PC-9 (cell line): ENCODE measurements at regions not wholly inside any gene's neighbourhood (a gene's known extent, or its start where the extent isn't known, plus 50 kb on each side); places are given as distances from the start of the nearest gene placed in this dataset.

Source experiments
- BruUV-seq: library from RNA; stranded (reverse); fragments of 400-500 nt; replicated peaks from 2 replicates; lab custom pipeline; 2021; lab: Mats Ljungman, UMichigan
- CTCF ChIA-PET: fragments of 300-600 bp; sonication (Branson Sonifier 250); formaldehyde crosslinking; loops from one replicate; lab custom pipeline; 2022; ENCODE audit warnings: antibody characterized with exemption; lab: Charles Lee
- POLR2A ChIA-PET: fragments of 300-600 bp; sonication (Branson Sonifier 250); formaldehyde crosslinking; loops from one replicate; lab custom pipeline; 2022; ENCODE audit warnings: antibody characterized with exemption; ENCODE audit not compliant: unreplicated experiment; lab: Charles Lee
- DNase-seq, 2 experiments: peaks; one replicate each; pipeline versions ENCODE4 v3.0.0 to v3.0.0-alpha.2; 2015 to 2022; ENCODE audit warnings: mixed read lengths in 1 of 2
- H2AFZ ChIP-seq: fragments of 200-600 bp; sonication (generic); 2 replicates; pipeline ENCODE4 v1.8.1; 2017; ENCODE audit warnings: antibody characterized with exemption
- H3F3A ChIP-seq: fragments of 200-600 bp; sonication (generic); 2 replicates; pipeline ENCODE4 v1.8.1; 2017; ENCODE audit warnings: antibody characterized with exemption, mild to moderate bottlenecking, low read depth; ENCODE audit not compliant: insufficient read depth
- H3K27ac ChIP-seq: fragments of 200-600 bp; sonication (generic); 2 replicates; pipeline ENCODE4 v1.6.1; 2016; ENCODE audit warnings: mixed run types
- H3K27me3 ChIP-seq: fragments of 200-600 bp; sonication (generic); 2 replicates; pipeline ENCODE4 v1.6.1; 2016; ENCODE audit warnings: low read depth, mixed run types; ENCODE audit not compliant: insufficient read depth
- H3K36me3 ChIP-seq: fragments of 200-600 bp; sonication (generic); 2 replicates; pipeline ENCODE4 v1.6.1; 2016; ENCODE audit warnings: low read depth, mixed run types
- H3K4me1 ChIP-seq: fragments of 200-600 bp; sonication (generic); replicated peaks from 2 replicates; pipeline ENCODE4 v1.6.1; 2016; ENCODE audit warnings: mixed run types; ENCODE audit not compliant: insufficient read depth
- H3K4me2 ChIP-seq: fragments of 200-600 bp; sonication (generic); 2 replicates; pipeline ENCODE4 v1.6.1; 2017; ENCODE audit warnings: mixed run types
- H3K4me3 ChIP-seq: fragments of 200-600 bp; sonication (generic); 2 replicates; pipeline ENCODE4 v1.6.1; 2016; ENCODE audit warnings: mixed run types
- H3K79me2 ChIP-seq: fragments of 200-600 bp; sonication (generic); 2 replicates; pipeline ENCODE4 v1.6.1; 2017; ENCODE audit warnings: low read depth, mixed run types
- H3K9me2 ChIP-seq: fragments of 200-600 bp; sonication (generic); 2 replicates; pipeline ENCODE4 v1.8.1; 2017; ENCODE audit warnings: mild to moderate bottlenecking; ENCODE audit not compliant: insufficient read depth
- H3K9me3 ChIP-seq: fragments of 200-600 bp; sonication (generic); 2 replicates; pipeline ENCODE4 v1.8.1; 2016; ENCODE audit warnings: low read depth; ENCODE audit not compliant: insufficient read depth
- H4K20me1 ChIP-seq: fragments of 200-600 bp; sonication (generic); 2 replicates; pipeline ENCODE4 v1.8.1; 2017; ENCODE audit not compliant: insufficient read depth
- CTCF ChIP-seq: fragments of 200-600 bp; sonication (generic); conservative IDR thresholded peaks from 2 replicates; pipeline ENCODE4 v1.6.1; 2017; ENCODE audit warnings: mixed run types, antibody characterized with exemption, mild to moderate bottlenecking, moderate library complexity
- EZH2 ChIP-seq: fragments of 200-600 bp; sonication (generic); IDR thresholded peaks from 2 replicates; pipeline ENCODE4 v1.8.0; 2017; ENCODE audit warnings: antibody characterized with exemption, low read depth
- intact Hi-C: fragments of 100-400 bp; cut with micrococcal nuclease; formaldehyde crosslinking; loops from one replicate; pipeline ENCODE4 v1.10.0; 2022; ENCODE audit not compliant: unreplicated experiment

DNA sequence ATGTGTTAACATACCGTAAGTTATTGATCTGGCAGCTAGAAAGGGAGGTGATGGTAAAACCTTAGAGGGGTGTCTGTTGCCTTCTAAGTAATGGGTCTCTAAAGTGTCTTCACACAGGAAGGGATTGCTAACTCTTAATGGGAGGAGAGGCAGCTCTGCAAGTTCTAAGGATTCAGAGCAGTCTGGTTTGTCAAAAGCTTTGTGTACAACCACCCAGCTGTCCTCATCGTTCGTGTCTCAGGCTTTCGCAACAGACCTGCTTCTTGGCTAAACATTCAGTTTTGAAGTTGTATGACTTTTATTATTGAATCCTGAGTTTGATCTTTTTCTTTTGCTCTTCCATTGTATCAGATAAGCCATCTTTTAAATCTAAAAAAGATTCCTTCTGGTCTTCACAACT lies 404.9 kb downstream of the SQOR start:
- TF ChIP-seq CTCF (no peak), EZH2 (no peak)
- intact Hi-C loops: no loop called here
- Histone ChIP-seq H3K27ac (no peak overlapping the region), H3K4me2 (no peak overlapping the region), H2AFZ (no peak overlapping the region), H3K79me2 (no peaks in the 10 kb centered on the region), H3K27me3 (no peaks in the 10 kb centered on the region), H3K9me2 (no peaks in the 10 kb centered on the region), H4K20me1 (no peaks in the 10 kb centered on the region), H3K4me1 (no peaks in the 10 kb centered on the region), H3F3A (no peaks in the 10 kb centered on the region), H3K36me3 (no peaks in the 10 kb centered on the region), H3K9me3 (no peaks in the 10 kb centered on the region), H3K4me3 (no peak overlapping the region)
- BruUV-seq: no TSS peak
- ChIA-PET CTCF (no interaction called here), POLR2A (no interaction called here)
- no peak for DNase-seq

DNA sequence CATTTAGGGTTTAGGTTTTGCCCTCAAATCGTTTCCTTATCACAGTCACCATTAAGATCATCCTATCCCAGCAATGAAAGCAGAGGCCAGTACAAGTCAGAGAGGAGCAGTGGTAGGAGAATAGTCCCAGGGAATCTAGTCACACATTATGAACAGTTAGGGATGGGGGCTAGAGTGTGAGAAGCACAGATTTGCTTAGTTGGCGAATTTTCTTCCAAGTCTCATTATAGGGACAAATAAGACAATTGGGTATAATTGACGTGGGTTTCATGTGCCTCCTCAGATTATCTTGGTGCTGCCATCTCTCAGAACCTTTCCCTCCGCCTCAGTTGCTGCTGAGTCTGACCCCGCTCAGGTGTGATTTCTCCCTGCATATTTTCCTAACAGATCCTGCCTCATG lies 407.1 kb downstream of the SQOR start:
- H3K9me2 ChIP-seq: no peaks in the 10 kb centered on the region
- H3K4me1 ChIP-seq: no peaks in the 10 kb centered on the region
- no peak for DNase-seq
- no TSS peak for BruUV-seq
- no peaks in the 10 kb centered on the region for H4K20me1 ChIP-seq
- H3F3A ChIP-seq: no peaks in the 10 kb centered on the region
- H3K79me2 ChIP-seq: no peaks in the 10 kb centered on the region
- ChIA-PET POLR2A (no interaction called here), CTCF (no interaction called here)
- intact Hi-C loops: no loop called here
- H3K27me3 ChIP-seq: no peaks in the 10 kb centered on the region
- no peaks in the 10 kb centered on the region for H3K36me3 ChIP-seq
- H3K9me3 ChIP-seq: no peaks in the 10 kb centered on the region
- H3K4me3 ChIP-seq: no peak overlapping the region
- no peak overlapping the region for H2AFZ ChIP-seq
- H3K27ac ChIP-seq: no peak overlapping the region
- TF ChIP-seq EZH2 (no peak), CTCF (no peak)
- H3K4me2 ChIP-seq: no peak overlapping the region

DNA sequence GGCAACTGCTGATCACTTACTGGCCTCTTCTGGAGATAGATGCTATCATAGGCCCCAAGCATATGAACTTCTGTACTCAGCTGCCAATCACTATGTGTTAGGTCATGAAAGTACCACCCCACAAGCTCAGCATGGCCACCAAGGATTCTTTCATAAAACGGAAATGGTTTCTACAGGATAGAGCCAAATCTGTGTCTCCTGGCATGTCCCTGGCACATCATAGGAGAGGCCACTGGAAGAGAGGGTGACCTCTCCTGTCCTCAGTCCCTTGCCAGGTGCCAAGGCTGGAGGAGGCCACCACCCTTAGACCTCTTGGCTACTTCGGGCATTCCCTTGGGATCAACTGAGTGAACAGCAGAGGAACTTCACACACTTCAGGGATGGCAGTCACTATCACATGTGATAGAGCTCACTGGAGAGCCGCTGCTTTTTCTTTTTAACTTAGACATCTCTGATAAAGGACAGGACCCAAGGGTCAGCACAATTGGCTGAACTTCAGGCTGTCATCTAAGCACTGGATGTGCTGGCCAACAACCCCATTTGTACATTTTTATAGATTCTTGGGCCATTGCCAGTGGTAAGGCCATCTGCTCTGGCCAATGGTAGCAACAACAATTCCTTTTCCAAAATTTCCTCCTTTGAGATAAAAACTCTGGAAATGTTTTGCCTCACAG lies 425.2 kb downstream of the SQOR start:
- no peaks in the 10 kb centered on the region for H3F3A ChIP-seq

More for the DNA sequence above, 425.2 kb downstream of the SQOR start:
- Histone ChIP-seq H3K4me2 (no peak overlapping the region), H3K9me2 (no peaks in the 10 kb centered on the region), H4K20me1 (no peaks in the 10 kb centered on the region), H3K9me3 (no peaks in the 10 kb centered on the region), H3K36me3 (no peaks in the 10 kb centered on the region), H3K79me2 (no peaks in the 10 kb centered on the region), H3K4me1 (no peaks in the 10 kb centered on the region), H3K27ac (no peak overlapping the region), H2AFZ (no peak overlapping the region), H3K4me3 (no peak overlapping the region), H3K27me3 (no peaks in the 10 kb centered on the region)
- intact Hi-C loops: no loop called here
- BruUV-seq: no TSS peak
- TF ChIP-seq CTCF (no peak), EZH2 (no peak)
- ChIA-PET CTCF (no interaction called here), POLR2A (no interaction called here)
- DNase-seq: no peak
